ENCODE measurements at regions not wholly inside any gene's neighbourhood (a gene's known extent, or its start where the extent isn't known, plus 50 kb on each side); places are given as distances from the start of the nearest gene placed in this dataset.

- H3K36me3 ChIP-seq = no peaks in the 10 kb centered on the region
- no peaks in the 10 kb centered on the region for H3K27me3 ChIP-seq
- DNase-seq (ENCODE audit: low read depth in 1 of 2, low spot score in 1 of 2) = peak; percentile 57 to 76
- H3K27ac ChIP-seq = no peak overlapping the region
- TF ChIP-seq, protein P1, sequence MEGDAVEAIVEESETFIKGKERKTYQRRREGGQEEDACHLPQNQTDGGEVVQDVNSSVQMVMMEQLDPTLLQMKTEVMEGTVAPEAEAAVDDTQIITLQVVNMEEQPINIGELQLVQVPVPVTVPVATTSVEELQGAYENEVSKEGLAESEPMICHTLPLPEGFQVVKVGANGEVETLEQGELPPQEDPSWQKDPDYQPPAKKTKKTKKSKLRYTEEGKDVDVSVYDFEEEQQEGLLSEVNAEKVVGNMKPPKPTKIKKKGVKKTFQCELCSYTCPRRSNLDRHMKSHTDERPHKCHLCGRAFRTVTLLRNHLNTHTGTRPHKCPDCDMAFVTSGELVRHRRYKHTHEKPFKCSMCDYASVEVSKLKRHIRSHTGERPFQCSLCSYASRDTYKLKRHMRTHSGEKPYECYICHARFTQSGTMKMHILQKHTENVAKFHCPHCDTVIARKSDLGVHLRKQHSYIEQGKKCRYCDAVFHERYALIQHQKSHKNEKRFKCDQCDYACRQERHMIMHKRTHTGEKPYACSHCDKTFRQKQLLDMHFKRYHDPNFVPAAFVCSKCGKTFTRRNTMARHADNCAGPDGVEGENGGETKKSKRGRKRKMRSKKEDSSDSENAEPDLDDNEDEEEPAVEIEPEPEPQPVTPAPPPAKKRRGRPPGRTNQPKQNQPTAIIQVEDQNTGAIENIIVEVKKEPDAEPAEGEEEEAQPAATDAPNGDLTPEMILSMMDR (IDR thresholded peaks at IDR 0.05; ENCODE audit: low read depth, low read length) = peak; percentile 32
- H3K4me1 ChIP-seq (ENCODE audit: low read depth) = no peaks in the 10 kb centered on the region
- H3K4me3 ChIP-seq = no peak overlapping the region
- no peaks in the 10 kb centered on the region for H3K9me3 ChIP-seq (ENCODE audit: low read depth)
Observed at GRCh38 chr15:29364426-29365078, 94.9 kb upstream of the NSMCE3 start.

GRCh38 chr15:29361560-29361959 is 91.9 kb upstream of the NSMCE3 start:
- DNase-seq (ENCODE audit: low read depth in 1 of 2, low spot score in 1 of 2) = no peak
- H3K27ac ChIP-seq = no peak overlapping the region
- no peaks in the 10 kb centered on the region for H3K4me1 ChIP-seq (ENCODE audit: low read depth)
- H3K27me3 ChIP-seq = no peaks in the 10 kb centered on the region
- no peaks in the 10 kb centered on the region for H3K9me3 ChIP-seq (ENCODE audit: low read depth)
- no peak overlapping the region for H3K4me3 ChIP-seq
- no peaks in the 10 kb centered on the region for H3K36me3 ChIP-seq
- TF ChIP-seq, protein P1 (IDR thresholded peaks at IDR 0.05; ENCODE audit: low read depth, low read length) = no peak

- Histone ChIP-seq H3K9me3 (ENCODE audit: low read depth) (no peaks in the 10 kb centered on the region), H3K36me3 (no peaks in the 10 kb centered on the region), H3K4me1 (ENCODE audit: low read depth) (no peaks in the 10 kb centered on the region), H3K27me3 (no peaks in the 10 kb centered on the region), H3K27ac (no peak overlapping the region), H3K4me3 (no peak overlapping the region)
- TF ChIP-seq, protein P1 (IDR thresholded peaks at IDR 0.05; ENCODE audit: low read depth, low read length) = no peak
- DNase-seq (ENCODE audit: low read depth in 1 of 2, low spot score in 1 of 2) = no peak
Observed at GRCh38 chr15:29360152-29360551, 90.5 kb upstream of the NSMCE3 start.

DNA sequence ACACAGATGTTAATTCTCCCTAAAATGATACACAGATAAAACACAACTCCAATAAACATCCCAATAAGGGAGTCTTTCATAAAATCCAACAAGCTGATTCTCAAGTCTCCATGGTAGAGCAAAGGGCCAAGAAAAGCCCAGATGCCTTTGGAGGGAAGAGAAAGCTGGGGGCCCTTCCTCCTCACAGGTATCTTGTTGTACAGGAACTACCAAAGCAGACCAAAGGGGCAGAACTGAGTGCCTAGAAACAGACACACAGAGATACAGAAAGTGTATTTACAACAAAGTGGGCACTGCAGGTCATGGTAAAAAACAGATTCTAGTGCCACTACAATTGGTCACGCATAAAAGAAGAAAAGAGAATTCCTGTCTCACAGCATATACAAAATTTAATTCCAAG is 87.2 kb upstream of the NSMCE3 start:
- Histone ChIP-seq H3K36me3 (no peaks in the 10 kb centered on the region), H3K4me3 (no peak overlapping the region), H3K27me3 (no peaks in the 10 kb centered on the region), H3K4me1 (ENCODE audit: low read depth) (no peaks in the 10 kb centered on the region), H3K9me3 (ENCODE audit: low read depth) (no peaks in the 10 kb centered on the region), H3K27ac (no peak overlapping the region)
- DNase-seq (ENCODE audit: low read depth in 1 of 2, low spot score in 1 of 2) = no peak
- TF ChIP-seq, protein P1 (IDR thresholded peaks at IDR 0.05; ENCODE audit: low read depth, low read length) = no peak

DNA sequence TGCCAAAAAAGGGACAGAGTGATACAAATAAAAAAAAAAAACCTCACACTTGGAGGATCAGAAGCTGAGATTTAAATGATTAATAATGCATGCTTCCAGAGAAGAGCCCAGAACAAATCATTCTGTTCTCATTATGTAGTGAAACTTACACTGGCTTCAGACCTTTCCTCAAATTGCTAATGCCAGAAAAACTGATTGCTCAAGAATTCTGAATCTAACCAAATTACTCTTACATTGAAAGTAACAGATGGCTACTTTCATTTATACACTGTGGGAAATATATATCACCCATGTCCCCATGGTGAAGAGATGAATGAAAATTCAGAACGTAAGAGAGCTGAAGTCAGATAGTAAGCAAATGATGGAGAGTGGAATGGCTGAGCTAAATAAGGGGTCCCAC is 85.9 kb upstream of the NSMCE3 start:
- TF ChIP-seq, protein P1 (IDR thresholded peaks at IDR 0.05; ENCODE audit: low read depth, low read length) = no peak
- no peaks in the 10 kb centered on the region for H3K27me3 ChIP-seq
- DNase-seq (ENCODE audit: low read depth in 1 of 2, low spot score in 1 of 2) = no peak
- no peaks in the 10 kb centered on the region for H3K9me3 ChIP-seq (ENCODE audit: low read depth)
- no peaks in the 10 kb centered on the region for H3K4me1 ChIP-seq (ENCODE audit: low read depth)
- H3K4me3 ChIP-seq = no peak overlapping the region
- no peaks in the 10 kb centered on the region for H3K36me3 ChIP-seq
- H3K27ac ChIP-seq = no peak overlapping the region

All from cardiac muscle cell (in vitro differentiated cells and primary cell).